ENCODE measurements at regions not wholly inside any gene's neighbourhood (a gene's known extent, or its start where the extent isn't known, plus 50 kb on each side); places are given as distances from the start of the nearest gene placed in this dataset.
A peak's percentile ranks its signal among the peaks of the same experiment; 100 is the strongest.

GRCh38 chr11:69923641-69924307 lies 104.6 kb upstream of the FGF3 start:
- no peak overlapping the region for H3K4me3 ChIP-seq (ENCODE audit: low read depth, poor library complexity, severe bottlenecking)
- peak in 1 of 2 donors; percentile 72 for DNase-seq (ENCODE audit: low spot score in 2 of 2)
- WGBS, 2 donors = 90 to 91% methylated on average over 13 of the region's 13 CpGs
- TF ChIP-seq POLR2A (IDR thresholded peaks at IDR 0.05) = no peak
- no peak for TF ChIP-seq CTCF (IDR thresholded peaks at IDR 0.05)
- intact Hi-C loops (cut with DNase I; ENCODE audit: low total_unique reads) = no loop called here

- intact Hi-C loops (cut with DNase I; ENCODE audit: low total_unique reads) = no loop called here
- no peak overlapping the region for H3K4me3 ChIP-seq (ENCODE audit: low read depth, poor library complexity, severe bottlenecking)
- peak in 1 of 2 donors; percentile 56 for DNase-seq (ENCODE audit: low spot score in 2 of 2)
- 72 to 94% methylated on average over 2 of the region's 2 CpGs for WGBS, 2 donors
- TF ChIP-seq POLR2A (IDR thresholded peaks at IDR 0.05) (no peak), CTCF (IDR thresholded peaks at IDR 0.05) (no peak)
These were observed 105.3 kb upstream of the FGF3 start for GRCh38 chr11:69924308-69925161.

- WGBS, 2 donors = 17 to 26% methylated on average over 22 of the region's 22 CpGs
- no peak for TF ChIP-seq POLR2A (IDR thresholded peaks at IDR 0.05)
- TF ChIP-seq CTCF (IDR thresholded peaks at IDR 0.05) = no peak
- intact Hi-C loops (cut with DNase I; ENCODE audit: low total_unique reads) = no loop called here
- no peak overlapping the region for H3K4me3 ChIP-seq (ENCODE audit: low read depth, poor library complexity, severe bottlenecking)
- peak in 1 of 2 donors; percentile 82 for DNase-seq (ENCODE audit: low spot score in 2 of 2)
These were observed 106.4 kb upstream of the FGF3 start for GRCh38 chr11:69925366-69926196.

GRCh38 chr11:69926376-69927050 lies 107.3 kb upstream of the FGF3 start:
- intact Hi-C loops (cut with DNase I; ENCODE audit: low total_unique reads) = no loop called here

More at GRCh38 chr11:69926376-69927050, 107.3 kb upstream of the FGF3 start:
- no peak overlapping the region for H3K4me3 ChIP-seq (ENCODE audit: low read depth, poor library complexity, severe bottlenecking)
- peak in 1 of 2 donors; percentile 67 for DNase-seq (ENCODE audit: low spot score in 2 of 2)
- 50 to 59% methylated on average over 15 of the region's 15 CpGs for WGBS, 2 donors
- TF ChIP-seq CTCF (IDR thresholded peaks at IDR 0.05) (no peak), POLR2A (IDR thresholded peaks at IDR 0.05) (no peak)
